MM.1S (cell line): ENCODE measurements at regions not wholly inside any gene's neighbourhood (a gene's known extent, or its start where the extent isn't known, plus 50 kb on each side); places are given as distances from the start of the nearest gene placed in this dataset.

Source experiments
- DNase-seq: peaks from one replicate; pipeline ENCODE4 v3.0.0-alpha.2; 2015
- H2AFZ ChIP-seq: fragments of 300-600 bp; sonication (generic); 2 replicates; pipeline ENCODE4 v1.6.0; 2016; ENCODE audit warnings: antibody characterized with exemption, low read length
- H3F3A ChIP-seq: fragments of 300-600 bp; sonication (generic); 2 replicates; pipeline ENCODE4 v1.6.1; 2016; ENCODE audit warnings: mild to moderate bottlenecking, antibody characterized with exemption, low read length, moderate library complexity, mixed read lengths; ENCODE audit not compliant: insufficient read depth
- H3K27ac ChIP-seq: fragments of 300-600 bp; sonication (generic); 2 replicates; pipeline ENCODE4 v1.5.1; 2016; ENCODE audit warnings: mild to moderate bottlenecking, low read length
- H3K27me3 ChIP-seq: fragments of 300-600 bp; sonication (generic); replicated peaks from 2 replicates; pipeline ENCODE4 v1.6.0; 2016; ENCODE audit warnings: low read length; ENCODE audit not compliant: insufficient read depth
- H3K36me3 ChIP-seq: fragments of 300-600 bp; sonication (generic); replicated peaks from 2 replicates; pipeline ENCODE4 v1.6.1; 2016; ENCODE audit warnings: mild to moderate bottlenecking, low read length, mixed read lengths; ENCODE audit not compliant: insufficient read depth
- H3K4me1 ChIP-seq: fragments of 300-600 bp; sonication (generic); 2 replicates; pipeline ENCODE4 v1.6.1; 2016; ENCODE audit warnings: low read length, mixed read lengths
- H3K4me2 ChIP-seq: fragments of 300-600 bp; sonication (generic); 2 replicates; pipeline ENCODE4 v1.6.0; 2016; ENCODE audit warnings: low read depth, low read length
- H3K4me3 ChIP-seq: fragments of 300-600 bp; sonication (generic); 2 replicates; pipeline ENCODE4 v1.5.1; 2016; ENCODE audit warnings: low read length, mixed read lengths
- H3K79me2 ChIP-seq: fragments of 300-600 bp; sonication (generic); 2 replicates; pipeline ENCODE4 v1.6.1; 2016; ENCODE audit warnings: mixed run types, low read length, mixed read lengths
- H3K9ac ChIP-seq: fragments of 300-600 bp; sonication (generic); 2 replicates; pipeline ENCODE4 v1.6.1; 2016; ENCODE audit warnings: low read length, mixed read lengths
- H3K9me2 ChIP-seq: fragments of 300-600 bp; sonication (generic); replicated peaks from 2 replicates; pipeline ENCODE4 v1.6.1; 2016; ENCODE audit warnings: mild to moderate bottlenecking, low read length, mixed read lengths; ENCODE audit not compliant: insufficient read depth
- H3K9me3 ChIP-seq: fragments of 300-600 bp; sonication (generic); replicated peaks from 2 replicates; pipeline ENCODE4 v1.6.1; 2016; ENCODE audit warnings: mild to moderate bottlenecking, low read length, mixed read lengths; ENCODE audit not compliant: insufficient read depth
- H4K20me1 ChIP-seq: fragments of 300-600 bp; sonication (generic); 2 replicates; pipeline ENCODE4 v1.6.1; 2016; ENCODE audit warnings: mild to moderate bottlenecking, low read length, moderate library complexity, mixed read lengths; ENCODE audit not compliant: insufficient read depth
- EZH2 ChIP-seq: fragments of 300-600 bp; sonication (generic); optimal IDR thresholded peaks from 2 replicates; pipeline ENCODE3; 2017; ENCODE audit warnings: low read depth, mild to moderate bottlenecking, antibody characterized with exemption, low read length, mixed read lengths
- EZH2phosphoT487 ChIP-seq: fragments of 300-600 bp; sonication (generic); IDR thresholded peaks from 2 replicates; pipeline ENCODE4 v1.6.1; 2018; ENCODE audit warnings: antibody characterized with exemption, low read length
- TF ChIP-seq, protein P1 (sequence below): fragments of 300-600 bp; sonication (generic); IDR thresholded peaks from 2 replicates; pipeline ENCODE4 v1.5.1; 2016; ENCODE audit warnings: antibody characterized with exemption, low read length, mixed read lengths

DNA sequence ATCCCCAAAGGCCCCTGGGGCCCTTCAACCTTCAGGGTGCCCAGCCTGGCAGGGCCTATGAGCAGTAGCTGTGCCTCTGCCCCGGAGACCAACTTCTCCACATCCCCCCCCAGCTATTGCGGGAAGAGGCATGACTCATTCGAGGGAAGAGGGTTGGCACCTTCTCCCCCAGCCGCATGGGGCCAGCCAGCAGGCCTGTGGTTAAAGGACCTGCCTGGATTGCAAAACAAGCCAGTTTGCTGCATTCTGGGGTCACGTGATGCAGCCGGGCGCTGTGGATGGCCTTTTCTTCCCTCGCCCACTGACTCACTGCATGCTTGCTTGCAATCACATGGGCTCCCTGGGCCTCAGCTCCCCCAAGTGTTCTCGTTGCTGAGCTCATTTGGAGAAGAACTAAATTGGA, 182.5 kb downstream of the MAFB start:
- H3K4me2 ChIP-seq, result no peak overlapping the region
- TF ChIP-seq EZH2, result no peak
- TF ChIP-seq, protein P1, sequence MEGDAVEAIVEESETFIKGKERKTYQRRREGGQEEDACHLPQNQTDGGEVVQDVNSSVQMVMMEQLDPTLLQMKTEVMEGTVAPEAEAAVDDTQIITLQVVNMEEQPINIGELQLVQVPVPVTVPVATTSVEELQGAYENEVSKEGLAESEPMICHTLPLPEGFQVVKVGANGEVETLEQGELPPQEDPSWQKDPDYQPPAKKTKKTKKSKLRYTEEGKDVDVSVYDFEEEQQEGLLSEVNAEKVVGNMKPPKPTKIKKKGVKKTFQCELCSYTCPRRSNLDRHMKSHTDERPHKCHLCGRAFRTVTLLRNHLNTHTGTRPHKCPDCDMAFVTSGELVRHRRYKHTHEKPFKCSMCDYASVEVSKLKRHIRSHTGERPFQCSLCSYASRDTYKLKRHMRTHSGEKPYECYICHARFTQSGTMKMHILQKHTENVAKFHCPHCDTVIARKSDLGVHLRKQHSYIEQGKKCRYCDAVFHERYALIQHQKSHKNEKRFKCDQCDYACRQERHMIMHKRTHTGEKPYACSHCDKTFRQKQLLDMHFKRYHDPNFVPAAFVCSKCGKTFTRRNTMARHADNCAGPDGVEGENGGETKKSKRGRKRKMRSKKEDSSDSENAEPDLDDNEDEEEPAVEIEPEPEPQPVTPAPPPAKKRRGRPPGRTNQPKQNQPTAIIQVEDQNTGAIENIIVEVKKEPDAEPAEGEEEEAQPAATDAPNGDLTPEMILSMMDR, result no peak
- no peak for TF ChIP-seq EZH2phosphoT487
- H3K27ac ChIP-seq, result no peak overlapping the region
- H3K4me1 ChIP-seq, result no peaks in the 10 kb centered on the region
- H3K79me2 ChIP-seq, result no peaks in the 10 kb centered on the region
- no peaks in the 10 kb centered on the region for H3K9me3 ChIP-seq
- H2AFZ ChIP-seq, result no peak overlapping the region
- H3K36me3 ChIP-seq, result no peaks in the 10 kb centered on the region
- H3K9ac ChIP-seq, result no peak overlapping the region
- no peaks in the 10 kb centered on the region for H4K20me1 ChIP-seq
- H3F3A ChIP-seq, result no peaks in the 10 kb centered on the region
- DNase-seq, result no peak
- no peaks in the 10 kb centered on the region for H3K9me2 ChIP-seq
- no peaks in the 10 kb centered on the region for H3K27me3 ChIP-seq
- H3K4me3 ChIP-seq, result no peak overlapping the region

DNA sequence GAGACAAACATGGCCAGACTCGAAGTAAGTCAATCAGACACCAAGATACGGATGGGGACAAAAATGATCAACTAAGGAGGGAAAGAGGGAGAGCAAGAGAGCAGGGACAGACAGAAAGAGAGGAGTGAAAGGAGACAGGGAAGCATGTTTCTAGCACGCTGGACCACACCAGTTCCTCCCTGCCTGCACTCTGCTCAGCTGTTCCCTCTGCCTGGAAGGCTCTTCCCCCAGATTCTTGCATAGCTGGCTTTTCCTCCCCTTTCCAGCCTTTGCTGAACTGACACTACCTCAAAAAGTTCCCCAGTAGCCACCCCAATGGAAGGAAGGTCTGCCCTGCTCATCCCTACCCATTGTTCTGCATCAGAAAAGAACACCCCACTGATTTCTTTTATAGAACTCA, 185.9 kb downstream of the MAFB start:
- H3K9ac ChIP-seq, result no peak overlapping the region
- H3K9me2 ChIP-seq, result no peaks in the 10 kb centered on the region
- TF ChIP-seq, protein P1, result no peak
- TF ChIP-seq EZH2 (no peak), EZH2phosphoT487 (no peak)
- H3K79me2 ChIP-seq, result no peaks in the 10 kb centered on the region
- no peaks in the 10 kb centered on the region for H4K20me1 ChIP-seq
- H3F3A ChIP-seq, result no peaks in the 10 kb centered on the region
- no peak for DNase-seq
- H3K36me3 ChIP-seq, result no peaks in the 10 kb centered on the region
- no peak overlapping the region for H3K4me3 ChIP-seq
- H2AFZ ChIP-seq, result no peak overlapping the region
- H3K27me3 ChIP-seq, result no peaks in the 10 kb centered on the region
- H3K4me1 ChIP-seq, result no peaks in the 10 kb centered on the region
- H3K9me3 ChIP-seq, result no peaks in the 10 kb centered on the region
- H3K27ac ChIP-seq, result no peak overlapping the region
- no peak overlapping the region for H3K4me2 ChIP-seq

DNA sequence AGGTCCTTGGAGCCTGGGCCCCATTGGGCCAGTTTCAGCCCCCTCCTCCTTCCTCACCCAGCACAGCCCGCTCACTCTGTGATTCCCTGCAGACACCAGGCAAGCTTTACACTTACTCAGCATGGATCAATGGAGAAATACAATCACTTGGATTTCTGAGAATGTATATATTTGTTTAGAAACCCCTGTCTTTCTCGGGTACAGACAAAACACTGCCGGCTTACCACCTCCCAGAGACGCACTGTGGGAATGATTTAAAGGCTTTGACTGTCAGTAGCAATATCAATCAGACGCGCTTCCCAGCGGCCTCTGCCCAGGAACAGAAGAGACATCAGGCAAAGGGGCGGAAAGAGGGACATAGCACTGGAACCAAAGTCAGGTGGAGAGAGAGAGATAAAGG, 186.5 kb downstream of the MAFB start:
- H3K27me3 ChIP-seq, result no peaks in the 10 kb centered on the region
- no peak overlapping the region for H3K4me3 ChIP-seq
- no peak for DNase-seq
- TF ChIP-seq EZH2, result no peak
- TF ChIP-seq, protein P1, result no peak
- H3K9me2 ChIP-seq, result no peaks in the 10 kb centered on the region
- no peak overlapping the region for H3K27ac ChIP-seq
- no peaks in the 10 kb centered on the region for H3K9me3 ChIP-seq
- no peaks in the 10 kb centered on the region for H4K20me1 ChIP-seq
- H3K36me3 ChIP-seq, result no peaks in the 10 kb centered on the region
- H3K4me2 ChIP-seq, result no peak overlapping the region
- H3K79me2 ChIP-seq, result no peaks in the 10 kb centered on the region
- no peak overlapping the region for H2AFZ ChIP-seq
- no peaks in the 10 kb centered on the region for H3F3A ChIP-seq
- H3K9ac ChIP-seq, result no peak overlapping the region
- H3K4me1 ChIP-seq, result no peaks in the 10 kb centered on the region
